Lower leg skin (tissue), 4 donors: ENCODE measurements at regions not wholly inside any gene's neighbourhood (a gene's known extent, or its start where the extent isn't known, plus 50 kb on each side); places are given as distances from the start of the nearest gene placed in this dataset.
A peak's percentile ranks its signal among the peaks of the same experiment; 100 is the strongest.

Experiments
- DNase-seq, 2 donors: peaks; one replicate each; pipeline ENCODE4 v3.0.0-alpha.2; 2019; ENCODE audit warnings: low spot score in 2 of 2
- H3K4me3 ChIP-seq: fragments of 200-600 bp; sonication (generic); 2 replicates; pipeline ENCODE4 v1.5.1; 2017; ENCODE audit warnings: mild to moderate bottlenecking, low read depth; ENCODE audit not compliant: poor library complexity, severe bottlenecking
- POLR2A ChIP-seq, 2 donors: fragments of 450-650 bp; IDR thresholded peaks; one replicate each; pipeline ENCODE4 v1.6.1; 2016 to 2017; ENCODE audit warnings: antibody characterized with exemption in 2 of 2, mild to moderate bottlenecking in 1 of 2, moderate library complexity in 1 of 2
- WGBS, 2 donors: methylation state at CpG; one replicate each; pipeline ENCODE4 v1.1.5; 2018; 5-methylcytosine and 5-hydroxymethylcytosine counted together
- intact Hi-C: fragments of 100-400 bp; cut with DNase I; formaldehyde crosslinking; loops from one replicate; pipeline ENCODE4 v1.15.0; 2023; ENCODE audit warnings: low total_unique reads
- TF ChIP-seq, protein P1 (sequence below), 3 donors: fragments of 450-650 bp; IDR thresholded peaks; one replicate each; pipeline ENCODE4 v1.5.1; 2016; ENCODE audit warnings: antibody characterized with exemption in 3 of 3, mild to moderate bottlenecking in 3 of 3, moderate library complexity in 2 of 3

DNA sequence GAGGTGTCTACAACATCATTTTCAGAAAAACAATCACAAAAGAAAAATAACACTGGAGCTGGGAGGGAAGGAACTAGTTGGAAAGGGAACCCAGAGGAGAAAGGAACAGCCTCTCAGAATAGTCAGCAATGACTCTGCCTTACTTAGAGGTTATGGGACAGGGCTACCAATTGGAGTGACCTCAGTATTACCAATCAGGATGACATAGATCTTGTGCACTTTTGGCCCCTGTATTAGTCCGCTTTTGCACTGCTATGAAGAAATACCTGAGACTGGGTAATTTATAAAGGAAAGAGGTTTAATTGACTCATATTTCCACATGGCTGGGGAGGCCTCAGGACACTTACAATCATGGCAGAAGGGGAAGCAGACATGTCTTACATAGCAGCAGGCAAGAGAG lies 99.7 kb upstream of the SDK1 start:
- WGBS, 2 donors = 48 to 95% methylated on average over 1 of the region's 1 CpG
- DNase-seq = peak in 1 of 2 donors; percentile 9
- H3K4me3 ChIP-seq = no peak overlapping the region
- TF ChIP-seq, protein P1, sequence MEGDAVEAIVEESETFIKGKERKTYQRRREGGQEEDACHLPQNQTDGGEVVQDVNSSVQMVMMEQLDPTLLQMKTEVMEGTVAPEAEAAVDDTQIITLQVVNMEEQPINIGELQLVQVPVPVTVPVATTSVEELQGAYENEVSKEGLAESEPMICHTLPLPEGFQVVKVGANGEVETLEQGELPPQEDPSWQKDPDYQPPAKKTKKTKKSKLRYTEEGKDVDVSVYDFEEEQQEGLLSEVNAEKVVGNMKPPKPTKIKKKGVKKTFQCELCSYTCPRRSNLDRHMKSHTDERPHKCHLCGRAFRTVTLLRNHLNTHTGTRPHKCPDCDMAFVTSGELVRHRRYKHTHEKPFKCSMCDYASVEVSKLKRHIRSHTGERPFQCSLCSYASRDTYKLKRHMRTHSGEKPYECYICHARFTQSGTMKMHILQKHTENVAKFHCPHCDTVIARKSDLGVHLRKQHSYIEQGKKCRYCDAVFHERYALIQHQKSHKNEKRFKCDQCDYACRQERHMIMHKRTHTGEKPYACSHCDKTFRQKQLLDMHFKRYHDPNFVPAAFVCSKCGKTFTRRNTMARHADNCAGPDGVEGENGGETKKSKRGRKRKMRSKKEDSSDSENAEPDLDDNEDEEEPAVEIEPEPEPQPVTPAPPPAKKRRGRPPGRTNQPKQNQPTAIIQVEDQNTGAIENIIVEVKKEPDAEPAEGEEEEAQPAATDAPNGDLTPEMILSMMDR (IDR thresholded peaks at IDR 0.05) = no peak
- no peak for TF ChIP-seq POLR2A (IDR thresholded peaks at IDR 0.05)
- intact Hi-C loops = no loop called here

DNA sequence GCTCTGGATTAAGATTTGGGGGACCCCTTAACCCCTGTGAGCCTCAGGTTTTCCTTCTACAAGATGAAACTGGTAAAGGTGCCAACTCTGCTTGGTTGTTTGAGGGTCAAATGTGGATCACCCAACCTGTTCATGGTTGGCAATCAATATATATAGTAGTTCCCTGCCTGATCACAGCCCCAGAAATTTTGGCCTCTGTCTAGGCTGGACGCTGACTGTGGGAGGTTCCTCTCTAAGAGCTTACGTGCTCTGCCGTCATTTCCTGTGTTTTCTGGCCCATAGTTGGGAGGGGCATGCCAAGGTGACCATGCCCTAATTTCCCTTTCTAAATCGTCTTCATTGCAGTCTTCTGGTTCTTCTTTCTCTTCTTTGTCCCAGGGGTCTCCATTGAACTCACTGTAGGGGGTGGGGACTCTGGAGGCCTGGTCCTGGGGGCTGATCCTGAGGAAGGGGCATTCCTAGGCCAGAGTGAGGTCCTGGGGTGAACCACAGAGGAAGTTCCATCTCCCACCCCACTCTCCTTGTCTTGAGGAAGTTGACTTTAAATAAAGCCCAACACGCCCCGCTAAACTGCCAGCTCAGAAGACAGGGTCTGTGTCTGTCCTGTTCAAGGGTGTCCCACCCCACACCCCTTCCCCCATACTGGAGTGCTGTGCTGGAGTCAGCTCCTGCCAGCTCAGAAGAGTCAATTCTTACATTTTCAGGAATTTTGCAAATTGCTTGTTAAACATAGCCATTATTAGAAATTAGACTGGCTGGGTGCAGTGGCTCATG lies 98.9 kb upstream of the SDK1 start:
- 66 to 81% methylated on average over 6 of the region's 6 CpGs for WGBS, 2 donors
- no peak overlapping the region for H3K4me3 ChIP-seq
- intact Hi-C loops = no loop called here
- peak in 1 of 2 donors; percentile 49 for DNase-seq
- no peak for TF ChIP-seq POLR2A (IDR thresholded peaks at IDR 0.05)
- TF ChIP-seq, protein P1 (IDR thresholded peaks at IDR 0.05) = no peak

DNA sequence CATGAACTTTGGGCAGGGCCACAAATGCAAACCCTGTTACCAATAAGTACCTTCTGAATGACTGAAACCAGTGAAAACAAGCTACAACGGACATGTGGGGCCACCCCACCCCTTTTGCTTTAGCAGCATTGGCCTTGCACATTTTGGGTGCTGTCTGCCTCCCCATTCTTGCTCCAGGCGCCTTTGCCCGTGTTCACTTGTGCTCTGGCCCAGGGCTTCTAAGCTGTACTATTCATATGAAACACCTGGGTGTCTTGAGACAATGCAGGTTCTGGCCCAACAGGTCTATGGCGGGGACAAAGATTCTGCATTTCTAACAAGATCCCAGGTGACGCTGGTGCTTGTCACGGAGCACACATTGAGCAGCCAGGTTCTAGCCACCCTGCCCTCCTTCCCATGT lies 96.5 kb upstream of the SDK1 start:
- H3K4me3 ChIP-seq = no peak overlapping the region
- intact Hi-C loops = no loop called here
- 76 to 91% methylated on average over 6 of the region's 6 CpGs for WGBS, 2 donors
- peak in 1 of 2 donors; percentile 48 for DNase-seq
- TF ChIP-seq, protein P1 (IDR thresholded peaks at IDR 0.05) = no peak

DNA sequence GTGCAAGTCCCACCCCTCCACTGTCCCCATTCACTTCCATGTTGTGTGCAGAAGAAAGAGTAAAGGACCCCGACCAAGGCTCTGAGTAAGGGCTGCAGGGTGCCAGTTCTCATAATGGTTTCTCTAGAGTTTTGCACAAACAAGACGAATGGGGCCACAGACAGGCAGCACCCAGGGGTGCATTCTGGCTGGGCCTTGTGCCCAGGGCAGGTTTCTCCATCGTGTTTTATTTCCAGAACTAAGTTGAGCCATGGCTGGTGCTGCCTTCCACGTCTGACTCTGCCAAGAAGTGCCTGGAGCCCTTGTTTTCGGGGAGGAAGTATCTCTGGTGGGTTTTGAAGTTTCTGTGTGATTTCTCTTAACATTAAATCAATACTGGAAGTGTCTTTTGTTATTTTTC lies 95.0 kb upstream of the SDK1 start:
- 64 to 66% methylated on average over 5 of the region's 5 CpGs for WGBS, 2 donors
- intact Hi-C loops = no loop called here
- DNase-seq = peak in 1 of 2 donors; percentile 53
- H3K4me3 ChIP-seq = no peak overlapping the region
- TF ChIP-seq, protein P1 (IDR thresholded peaks at IDR 0.05) = no peak
- TF ChIP-seq POLR2A (IDR thresholded peaks at IDR 0.05) = no peak

DNA sequence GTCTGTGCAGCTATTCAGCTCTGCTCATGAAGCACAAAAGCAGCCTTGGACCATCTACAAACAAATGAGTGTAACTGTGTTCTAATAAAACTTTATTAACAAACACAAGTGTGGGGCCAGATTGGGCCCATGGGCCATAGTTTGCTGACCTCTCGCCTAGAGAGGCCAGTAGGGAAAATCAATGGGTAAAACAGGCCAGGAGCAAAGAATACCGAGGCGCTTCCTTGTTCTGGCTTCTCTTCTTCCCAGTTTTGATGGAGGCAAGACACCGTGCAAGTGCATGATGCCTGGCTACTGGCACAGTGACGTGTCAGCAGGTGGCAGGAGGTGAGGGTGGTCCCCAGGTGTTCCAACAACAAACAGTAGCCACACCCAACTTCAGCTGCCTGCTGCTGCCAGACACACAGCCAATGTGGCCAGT lies 94.3 kb upstream of the SDK1 start:
- intact Hi-C loops = no loop called here
- TF ChIP-seq, protein P1 (IDR thresholded peaks at IDR 0.05) = no peak
- peak in 1 of 2 donors; percentile 37 for DNase-seq
- no peak overlapping the region for H3K4me3 ChIP-seq
- 78 to 84% methylated on average over 5 of the region's 5 CpGs for WGBS, 2 donors
